ENCODE measurements at regions not wholly inside any gene's neighbourhood (a gene's known extent, or its start where the extent isn't known, plus 50 kb on each side); places are given as distances from the start of the nearest gene placed in this dataset.

- CTCF ChIA-PET = no interaction called here
- BruUV-seq (replicated peaks) = no TSS peak
- no peaks in the 10 kb centered on the region for H3K4me1 Mint-ChIP-seq (ENCODE audit: low read depth, unreplicated experiment)
- H3K4me3 Mint-ChIP-seq (ENCODE audit: low read depth, unreplicated experiment) = no peak overlapping the region
- TF ChIP-seq CTCF (IDR thresholded peaks at IDR 0.05; ENCODE audit: unreplicated experiment) = no peak
- no peaks in the 10 kb centered on the region for H3K36me3 Mint-ChIP-seq (ENCODE audit: insufficient read depth, unreplicated experiment)
- intact Hi-C loops (cut with micrococcal nuclease; ENCODE audit: unreplicated experiment) = no loop called here
- no peak for DNase-seq
- H3K27me3 Mint-ChIP-seq (ENCODE audit: unreplicated experiment) = no peaks in the 10 kb centered on the region
- H3K27ac Mint-ChIP-seq (ENCODE audit: unreplicated experiment) = no peak overlapping the region
- peaks cover 10% of the 10 kb centered on the region for H3K9me3 Mint-ChIP-seq (ENCODE audit: low read depth, unreplicated experiment)
Measured at GRCh38 chr10:130795819-130796218, 515.7 kb downstream of the TCERG1L start.

GRCh38 chr10:130799532-130799931 is 512.0 kb downstream of the TCERG1L start:
- CTCF ChIA-PET = no interaction called here

GRCh38 chr10:130800281-130800680 is 511.2 kb downstream of the TCERG1L start:
- no peaks in the 10 kb centered on the region for H3K36me3 Mint-ChIP-seq (ENCODE audit: insufficient read depth, unreplicated experiment)
- no peak overlapping the region for H3K27ac Mint-ChIP-seq (ENCODE audit: unreplicated experiment)
- H3K9me3 Mint-ChIP-seq (ENCODE audit: low read depth, unreplicated experiment) = peaks cover 8% of the 10 kb centered on the region
- H3K27me3 Mint-ChIP-seq (ENCODE audit: unreplicated experiment) = no peaks in the 10 kb centered on the region
- no peak for DNase-seq
- H3K4me3 Mint-ChIP-seq (ENCODE audit: low read depth, unreplicated experiment) = no peak overlapping the region
- no peak for TF ChIP-seq CTCF (IDR thresholded peaks at IDR 0.05; ENCODE audit: unreplicated experiment)
- CTCF ChIA-PET = no interaction called here
- intact Hi-C loops (cut with micrococcal nuclease; ENCODE audit: unreplicated experiment) = no loop called here
- H3K4me1 Mint-ChIP-seq (ENCODE audit: low read depth, unreplicated experiment) = no peaks in the 10 kb centered on the region
- BruUV-seq (replicated peaks) = no TSS peak

More at GRCh38 chr10:130799532-130799931, 512.0 kb downstream of the TCERG1L start:
- Mint-ChIP-seq H3K27ac (ENCODE audit: unreplicated experiment) (no peak overlapping the region), H3K9me3 (ENCODE audit: low read depth, unreplicated experiment) (peaks cover 6% of the 10 kb centered on the region), H3K4me3 (ENCODE audit: low read depth, unreplicated experiment) (no peak overlapping the region), H3K27me3 (ENCODE audit: unreplicated experiment) (no peaks in the 10 kb centered on the region), H3K36me3 (ENCODE audit: insufficient read depth, unreplicated experiment) (no peaks in the 10 kb centered on the region), H3K4me1 (ENCODE audit: low read depth, unreplicated experiment) (no peaks in the 10 kb centered on the region)
- intact Hi-C loops (cut with micrococcal nuclease; ENCODE audit: unreplicated experiment) = no loop called here
- DNase-seq = no peak
- BruUV-seq (replicated peaks) = no TSS peak
- no peak for TF ChIP-seq CTCF (IDR thresholded peaks at IDR 0.05; ENCODE audit: unreplicated experiment)

- BruUV-seq (replicated peaks) = no TSS peak
- H3K9me3 Mint-ChIP-seq (ENCODE audit: low read depth, unreplicated experiment) = peaks cover 8% of the 10 kb centered on the region
- no peaks in the 10 kb centered on the region for H3K27me3 Mint-ChIP-seq (ENCODE audit: unreplicated experiment)
- no peak overlapping the region for H3K27ac Mint-ChIP-seq (ENCODE audit: unreplicated experiment)
- CTCF ChIA-PET = no interaction called here
- TF ChIP-seq CTCF (IDR thresholded peaks at IDR 0.05; ENCODE audit: unreplicated experiment) = no peak
- intact Hi-C loops (cut with micrococcal nuclease; ENCODE audit: unreplicated experiment) = no loop called here
- no peaks in the 10 kb centered on the region for H3K36me3 Mint-ChIP-seq (ENCODE audit: insufficient read depth, unreplicated experiment)
- DNase-seq = no peak
- H3K4me3 Mint-ChIP-seq (ENCODE audit: low read depth, unreplicated experiment) = no peak overlapping the region
- H3K4me1 Mint-ChIP-seq (ENCODE audit: low read depth, unreplicated experiment) = no peaks in the 10 kb centered on the region
Measured at GRCh38 chr10:130801276-130801675, 510.2 kb downstream of the TCERG1L start.

GRCh38 chr10:130801784-130802183 is 509.7 kb downstream of the TCERG1L start:
- CTCF ChIA-PET = no interaction called here
- no TSS peak for BruUV-seq (replicated peaks)
- no peak overlapping the region for H3K4me3 Mint-ChIP-seq (ENCODE audit: low read depth, unreplicated experiment)
- TF ChIP-seq CTCF (IDR thresholded peaks at IDR 0.05; ENCODE audit: unreplicated experiment) = no peak
- DNase-seq = no peak
- H3K9me3 Mint-ChIP-seq (ENCODE audit: low read depth, unreplicated experiment) = peaks cover 7% of the 10 kb centered on the region
- no peaks in the 10 kb centered on the region for H3K36me3 Mint-ChIP-seq (ENCODE audit: insufficient read depth, unreplicated experiment)
- intact Hi-C loops (cut with micrococcal nuclease; ENCODE audit: unreplicated experiment) = no loop called here
- no peak overlapping the region for H3K27ac Mint-ChIP-seq (ENCODE audit: unreplicated experiment)
- H3K4me1 Mint-ChIP-seq (ENCODE audit: low read depth, unreplicated experiment) = no peaks in the 10 kb centered on the region
- H3K27me3 Mint-ChIP-seq (ENCODE audit: unreplicated experiment) = no peaks in the 10 kb centered on the region
